Fibroblast of skin of left quadriceps (primary cell): ENCODE measurements at regions not wholly inside any gene's neighbourhood (a gene's known extent, or its start where the extent isn't known, plus 50 kb on each side); places are given as distances from the start of the nearest gene placed in this dataset.
"Not testable (repeated sequence)": the region's sequence is repeated elsewhere in the genome, so short reads cannot be mapped to it uniquely, and the experiment has no call there.

Experiments
- DNase-seq, 2 experiments: peaks; one replicate each; pipeline ENCODE4 v3.0.0-alpha.2; 2013; ENCODE audit warnings: low read depth in 2 of 2

GRCh38 chrX:28408017-28408723 is 179.1 kb upstream of the IL1RAPL1 start:
- no peak for DNase-seq

GRCh38 chrX:28398342-28398741 is 188.9 kb upstream of the IL1RAPL1 start:
- DNase-seq: no peak

- no peak for DNase-seq
Observed at GRCh38 chrX:28391528-28391927, 195.7 kb upstream of the IL1RAPL1 start.

GRCh38 chrX:28379103-28379502 is 208.1 kb upstream of the IL1RAPL1 start:
- DNase-seq: no peak

- not testable (repeated sequence) for DNase-seq
Observed at GRCh38 chrX:28367649-28368048, 219.6 kb upstream of the IL1RAPL1 start.

- no peak for DNase-seq
Observed at GRCh38 chrX:28351801-28352200, 235.4 kb upstream of the IL1RAPL1 start.

- DNase-seq: no peak
Observed at GRCh38 chrX:28349888-28350287, 237.4 kb upstream of the IL1RAPL1 start.

- no peak for DNase-seq
Observed at GRCh38 chrX:28347476-28347875, 239.8 kb upstream of the IL1RAPL1 start.

GRCh38 chrX:28329156-28329555 is 258.1 kb upstream of the IL1RAPL1 start:
- no peak for DNase-seq

GRCh38 chrX:28324321-28324721 is 262.9 kb upstream of the IL1RAPL1 start:
- no peak for DNase-seq

- no peak for DNase-seq
Observed at GRCh38 chrX:28321286-28321685, 266.0 kb upstream of the IL1RAPL1 start.

- DNase-seq: no peak
Observed at GRCh38 chrX:28312965-28313364, 274.3 kb upstream of the IL1RAPL1 start.

- DNase-seq: no peak
Observed at GRCh38 chrX:28312259-28312658, 275.0 kb upstream of the IL1RAPL1 start.

GRCh38 chrX:28311466-28311865 is 275.8 kb upstream of the IL1RAPL1 start:
- DNase-seq: no peak

- DNase-seq: no peak
Observed at GRCh38 chrX:28303486-28303885, 283.8 kb upstream of the IL1RAPL1 start.

- DNase-seq: no peak
Observed at GRCh38 chrX:28278726-28279125, 297.5 kb upstream of the DCAF8L1 start.

- DNase-seq: no peak
Observed at GRCh38 chrX:28278251-28278650, 297.0 kb upstream of the DCAF8L1 start.

- DNase-seq: no peak
Observed at GRCh38 chrX:28273736-28274135, 292.5 kb upstream of the DCAF8L1 start.

- DNase-seq: no peak
Observed at GRCh38 chrX:28246675-28247074, 265.4 kb upstream of the DCAF8L1 start.

- DNase-seq: no peak
Observed at GRCh38 chrX:28229217-28229616, 248.0 kb upstream of the DCAF8L1 start.

GRCh38 chrX:28225513-28225912 is 244.3 kb upstream of the DCAF8L1 start:
- no peak for DNase-seq

- DNase-seq: no peak
Observed at GRCh38 chrX:28223991-28224390, 242.7 kb upstream of the DCAF8L1 start.

- no peak for DNase-seq
Observed at GRCh38 chrX:28223469-28223868, 242.2 kb upstream of the DCAF8L1 start.

GRCh38 chrX:28205905-28206304 is 224.7 kb upstream of the DCAF8L1 start:
- no peak for DNase-seq
